Liver (tissue), 3 donors: ENCODE measurements at regions not wholly inside any gene's neighbourhood (a gene's known extent, or its start where the extent isn't known, plus 50 kb on each side); places are given as distances from the start of the nearest gene placed in this dataset.

Experiments
- FOXA1 ChIP-seq: IDR thresholded peaks from 2 replicates; pipeline ENCODE4 v1.6.1; 2016; ENCODE audit warnings: antibody characterized with exemption
- HNF4A ChIP-seq, 2 donors: conservative IDR thresholded peaks; 2 replicates each; pipeline ENCODE4 v1.6.1; 2016; ENCODE audit warnings: antibody characterized with exemption in 2 of 2, mild to moderate bottlenecking in 2 of 2
- JUND ChIP-seq, 2 donors: IDR thresholded peaks; 2 replicates each; pipeline ENCODE4 v1.6.1; 2016; ENCODE audit warnings: antibody characterized with exemption in 2 of 2
- SP1 ChIP-seq: IDR thresholded peaks from 2 replicates; pipeline ENCODE4 v1.6.1; 2018; ENCODE audit warnings: antibody characterized with exemption, mild to moderate bottlenecking
- TAF1 ChIP-seq: conservative IDR thresholded peaks from 2 replicates; pipeline ENCODE4 v1.6.1; 2016; ENCODE audit warnings: antibody characterized with exemption, mild to moderate bottlenecking
- YY1 ChIP-seq: IDR thresholded peaks from 2 replicates; pipeline ENCODE4 v1.6.1; 2016; ENCODE audit warnings: antibody characterized with exemption, mild to moderate bottlenecking
- TF ChIP-seq, protein P1 (sequence below): fragments of 150-350 bp; IDR thresholded peaks from 2 replicates; pipeline ENCODE4 v1.5.1; 2017; ENCODE audit warnings: improper control_type of control experiment, low read depth, low read length; ENCODE audit not compliant: missing input control
- TF ChIP-seq, protein P2 (sequence below): IDR thresholded peaks from 2 replicates; pipeline ENCODE4 v1.6.1; 2016; ENCODE audit warnings: antibody characterized with exemption
- donor health status: healthy.
- donor health status: healthy.

DNA sequence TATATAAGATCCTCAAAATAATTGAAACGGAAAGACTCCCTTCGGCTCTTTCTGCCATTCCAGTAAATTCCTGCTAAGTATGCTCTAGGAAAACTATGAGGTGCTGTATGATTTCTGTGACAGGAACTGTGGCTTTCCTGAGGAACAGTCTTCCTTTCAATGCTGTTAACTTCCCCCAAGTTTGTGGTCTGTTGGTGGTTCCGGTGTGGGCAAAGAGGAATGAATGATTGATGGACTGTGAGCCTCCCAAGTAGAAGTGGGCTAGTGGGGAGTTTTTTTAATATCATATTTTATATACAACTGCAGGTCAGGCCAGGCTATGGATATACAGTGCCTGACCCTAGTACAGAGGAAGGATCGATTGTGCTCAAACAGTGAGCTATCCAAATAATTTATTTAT, 560.7 kb upstream of the RBFOX1 start:
- TF ChIP-seq, protein P1, sequence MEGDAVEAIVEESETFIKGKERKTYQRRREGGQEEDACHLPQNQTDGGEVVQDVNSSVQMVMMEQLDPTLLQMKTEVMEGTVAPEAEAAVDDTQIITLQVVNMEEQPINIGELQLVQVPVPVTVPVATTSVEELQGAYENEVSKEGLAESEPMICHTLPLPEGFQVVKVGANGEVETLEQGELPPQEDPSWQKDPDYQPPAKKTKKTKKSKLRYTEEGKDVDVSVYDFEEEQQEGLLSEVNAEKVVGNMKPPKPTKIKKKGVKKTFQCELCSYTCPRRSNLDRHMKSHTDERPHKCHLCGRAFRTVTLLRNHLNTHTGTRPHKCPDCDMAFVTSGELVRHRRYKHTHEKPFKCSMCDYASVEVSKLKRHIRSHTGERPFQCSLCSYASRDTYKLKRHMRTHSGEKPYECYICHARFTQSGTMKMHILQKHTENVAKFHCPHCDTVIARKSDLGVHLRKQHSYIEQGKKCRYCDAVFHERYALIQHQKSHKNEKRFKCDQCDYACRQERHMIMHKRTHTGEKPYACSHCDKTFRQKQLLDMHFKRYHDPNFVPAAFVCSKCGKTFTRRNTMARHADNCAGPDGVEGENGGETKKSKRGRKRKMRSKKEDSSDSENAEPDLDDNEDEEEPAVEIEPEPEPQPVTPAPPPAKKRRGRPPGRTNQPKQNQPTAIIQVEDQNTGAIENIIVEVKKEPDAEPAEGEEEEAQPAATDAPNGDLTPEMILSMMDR: no peak
- TF ChIP-seq JUND (IDR thresholded peaks at IDR 0.05) (no peak), YY1 (no peak), SP1 (no peak), HNF4A (conservative IDR thresholded peaks at IDR 0.05) (no peak), TAF1 (no peak), FOXA1 (no peak)
- TF ChIP-seq, protein P2, sequence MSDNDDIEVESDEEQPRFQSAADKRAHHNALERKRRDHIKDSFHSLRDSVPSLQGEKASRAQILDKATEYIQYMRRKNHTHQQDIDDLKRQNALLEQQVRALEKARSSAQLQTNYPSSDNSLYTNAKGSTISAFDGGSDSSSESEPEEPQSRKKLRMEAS: no peak
